NCI-H748 (cell line): ENCODE measurements at regions not wholly inside any gene's neighbourhood (a gene's known extent, or its start where the extent isn't known, plus 50 kb on each side); places are given as distances from the start of the nearest gene placed in this dataset.
A peak's percentile ranks its signal among the peaks of the same experiment; 100 is the strongest.

Source experiments
- DNase-seq: peaks from one replicate; lab custom pipeline; 2025; ENCODE audit not compliant: unreplicated experiment; lab: John Stamatoyannopoulos, UW

DNA sequence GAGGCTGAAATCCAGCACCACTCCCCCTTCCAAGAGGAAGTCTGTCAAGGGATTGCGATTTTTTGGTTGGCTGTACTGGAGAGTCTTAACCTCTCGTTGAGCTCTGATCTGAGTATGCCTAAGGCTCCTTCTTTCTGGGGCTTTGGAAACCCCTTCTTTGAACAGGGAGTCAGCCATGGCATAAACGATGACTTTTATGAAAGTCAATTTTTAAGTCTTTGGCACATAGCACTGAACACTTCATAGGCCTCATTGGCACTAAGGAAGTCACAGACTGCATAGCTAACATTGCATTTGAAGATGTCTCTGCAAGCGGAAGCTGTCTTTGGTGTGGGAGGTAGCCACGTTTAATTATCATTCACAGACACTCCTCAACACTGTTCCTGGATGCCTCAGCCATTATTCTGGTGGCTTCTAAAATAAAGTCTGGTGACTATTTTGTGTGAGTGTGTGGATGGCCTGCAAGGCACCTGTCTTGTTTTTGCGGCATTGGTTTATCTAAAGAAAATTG, 148.2 kb upstream of the NCK2 start:
- no peak for DNase-seq

DNA sequence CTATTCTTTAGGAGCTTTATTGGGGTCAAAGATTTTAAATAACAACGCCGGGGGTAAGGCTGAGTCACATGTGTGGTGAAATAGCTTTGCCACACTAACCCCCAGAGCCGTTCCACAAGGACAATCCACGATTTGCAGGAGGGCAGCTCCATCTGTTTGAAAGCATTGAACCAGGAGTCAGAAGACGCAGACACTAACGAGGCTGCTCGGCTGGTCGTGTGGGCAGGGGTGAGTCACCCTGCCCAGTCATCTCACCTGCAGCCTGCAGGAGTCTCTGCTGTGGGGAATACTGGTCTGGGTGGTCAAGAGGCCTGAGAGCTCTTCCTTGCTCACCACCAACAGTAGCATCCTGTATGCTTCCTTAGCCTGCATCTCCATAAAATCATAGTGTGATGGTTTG, 149.2 kb upstream of the NCK2 start:
- no peak for DNase-seq

DNA sequence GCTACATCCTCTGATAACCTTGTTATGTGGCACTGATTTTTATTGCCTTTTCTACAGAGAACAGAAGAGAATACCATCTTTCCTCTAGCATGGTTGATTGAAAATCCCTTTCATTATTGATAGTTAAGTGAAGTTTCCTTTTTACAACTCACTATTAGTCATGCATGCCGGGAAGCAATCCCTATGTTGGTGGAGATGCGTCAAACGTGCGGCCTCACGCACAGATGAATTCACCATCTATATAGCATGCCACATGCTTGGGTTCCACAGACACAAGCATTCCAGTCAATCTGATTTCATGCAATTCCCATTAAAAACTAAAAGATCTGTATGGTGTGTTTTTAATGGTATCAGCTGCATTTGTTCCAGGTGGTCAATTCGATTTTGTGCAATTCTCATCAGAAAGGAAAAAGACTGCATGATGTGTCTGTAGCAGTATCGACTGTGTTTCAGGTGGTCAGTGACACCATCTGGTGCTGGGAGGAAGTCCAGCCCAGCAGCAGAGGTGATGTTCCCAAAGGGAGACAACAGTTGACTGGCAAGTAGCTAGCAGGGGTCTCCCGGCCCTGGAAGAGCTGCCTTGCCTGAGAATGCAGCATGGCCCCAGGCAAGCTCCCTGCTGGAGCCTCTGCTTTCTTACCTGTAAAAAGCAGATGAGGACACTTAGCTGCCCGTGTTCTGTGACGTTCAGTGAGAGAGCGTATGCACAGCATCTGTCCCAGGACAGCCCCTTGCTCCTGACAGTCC, 151.3 kb upstream of the NCK2 start:
- no peak for DNase-seq

DNA sequence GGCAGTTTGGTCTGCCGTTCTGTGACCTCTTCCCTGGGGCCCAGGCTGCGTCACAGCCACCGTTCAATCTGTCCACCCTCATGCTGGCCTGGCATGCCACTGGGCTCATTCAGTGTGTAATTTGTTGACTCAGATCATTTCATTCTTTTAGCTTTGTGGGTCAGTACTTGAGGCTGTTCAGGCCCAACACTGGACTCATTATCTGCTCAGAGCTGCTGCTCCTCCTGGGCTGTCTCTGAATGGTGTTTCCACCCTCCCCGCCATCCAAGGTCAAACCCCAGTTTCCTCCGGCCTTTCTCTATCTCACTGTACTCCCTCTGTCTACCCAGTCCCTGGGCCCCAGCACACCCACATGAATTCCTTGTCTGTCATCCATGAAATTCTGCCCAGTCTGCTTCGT, 152.4 kb upstream of the NCK2 start:
- DNase-seq: no peak

DNA sequence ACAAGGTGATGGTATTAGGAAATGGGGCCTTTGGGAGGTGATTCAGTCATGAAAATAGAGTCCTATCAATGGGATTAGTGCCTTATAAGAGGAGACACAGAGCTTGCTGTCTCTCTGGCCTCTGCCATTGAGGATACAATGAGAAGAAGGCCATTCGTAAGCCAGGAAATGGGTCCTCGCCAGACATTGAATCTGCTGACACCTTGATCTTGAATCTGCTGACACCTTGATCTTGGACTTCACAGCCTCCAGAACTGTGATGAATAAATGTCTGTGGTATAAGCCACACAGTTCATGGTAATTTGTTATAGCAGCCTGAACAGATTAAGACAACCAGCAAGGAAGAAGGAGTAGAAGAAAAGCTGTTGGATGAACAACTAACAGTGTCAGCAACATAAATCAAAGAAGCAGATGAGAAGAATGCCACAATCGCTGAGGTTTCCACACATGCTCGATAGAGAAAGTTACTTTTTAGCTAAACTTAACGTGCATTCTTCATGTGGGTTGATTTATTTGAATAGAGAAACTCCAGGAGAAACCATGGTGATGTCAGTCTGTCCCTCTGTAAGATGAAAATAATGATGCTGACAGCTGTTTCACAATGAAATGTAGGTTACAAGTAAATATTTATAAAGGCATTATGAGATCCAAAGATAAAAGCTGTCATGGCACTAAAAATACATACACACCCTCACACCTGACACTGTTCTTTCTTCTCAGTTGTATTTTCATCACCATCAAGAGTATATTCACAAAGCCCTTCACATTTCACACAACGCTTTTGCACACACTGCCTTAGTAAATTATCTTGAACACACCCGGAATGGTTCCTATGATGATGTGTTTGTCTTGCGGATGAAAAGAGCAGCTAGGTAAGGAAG, 153.7 kb upstream of the NCK2 start:
- peak; percentile 81 for DNase-seq

GRCh38 chr2:105588581-105588980, 156.1 kb upstream of the NCK2 start:
- DNase-seq: no peak

DNA sequence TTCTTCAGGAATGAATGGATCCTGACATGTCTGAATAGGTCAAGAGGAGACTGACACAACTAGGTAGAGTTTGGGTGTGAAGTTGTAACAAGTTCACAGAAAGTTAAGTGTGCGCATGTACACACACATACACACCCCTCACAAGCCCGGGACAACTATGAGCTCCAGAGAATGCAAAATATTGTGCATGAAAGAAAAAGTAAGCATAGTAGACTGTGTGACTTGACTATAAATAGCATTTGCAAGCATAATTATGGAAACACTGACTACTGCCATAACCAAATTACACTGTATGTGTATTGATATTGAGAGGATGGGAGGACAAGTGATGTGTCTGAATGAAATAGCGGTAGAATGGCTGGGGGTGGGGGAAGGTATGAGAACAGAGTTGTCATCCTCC, 157.1 kb upstream of the NCK2 start:
- no peak for DNase-seq

DNA sequence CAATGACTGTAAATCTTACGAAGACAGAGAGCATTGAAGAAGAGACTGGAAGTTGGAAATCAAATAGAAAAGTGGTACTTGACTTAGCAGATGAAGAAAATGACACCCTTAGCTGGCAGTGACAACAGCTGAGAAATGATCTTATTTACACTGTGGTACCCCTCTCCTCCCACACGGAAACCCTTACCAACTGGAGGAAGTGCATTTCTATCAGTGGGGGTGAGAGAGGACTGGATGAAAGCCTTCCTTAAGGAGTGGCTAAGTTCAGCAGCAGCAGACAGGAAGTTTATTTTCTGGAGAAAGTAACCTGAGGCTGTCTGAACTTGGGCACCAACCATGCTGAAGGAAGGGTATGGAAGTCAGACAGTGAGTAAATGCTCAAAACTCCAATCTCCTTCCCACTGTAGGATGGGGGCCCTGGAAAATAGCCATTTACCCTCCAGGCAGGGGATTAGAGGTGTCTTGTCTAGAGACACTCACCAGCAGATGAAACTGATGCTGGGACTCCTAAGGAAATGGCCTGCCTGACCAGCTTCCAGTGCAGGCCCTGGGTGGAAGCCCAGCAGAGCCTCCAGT, 160.2 kb upstream of the NCK2 start:
- DNase-seq: no peak

DNA sequence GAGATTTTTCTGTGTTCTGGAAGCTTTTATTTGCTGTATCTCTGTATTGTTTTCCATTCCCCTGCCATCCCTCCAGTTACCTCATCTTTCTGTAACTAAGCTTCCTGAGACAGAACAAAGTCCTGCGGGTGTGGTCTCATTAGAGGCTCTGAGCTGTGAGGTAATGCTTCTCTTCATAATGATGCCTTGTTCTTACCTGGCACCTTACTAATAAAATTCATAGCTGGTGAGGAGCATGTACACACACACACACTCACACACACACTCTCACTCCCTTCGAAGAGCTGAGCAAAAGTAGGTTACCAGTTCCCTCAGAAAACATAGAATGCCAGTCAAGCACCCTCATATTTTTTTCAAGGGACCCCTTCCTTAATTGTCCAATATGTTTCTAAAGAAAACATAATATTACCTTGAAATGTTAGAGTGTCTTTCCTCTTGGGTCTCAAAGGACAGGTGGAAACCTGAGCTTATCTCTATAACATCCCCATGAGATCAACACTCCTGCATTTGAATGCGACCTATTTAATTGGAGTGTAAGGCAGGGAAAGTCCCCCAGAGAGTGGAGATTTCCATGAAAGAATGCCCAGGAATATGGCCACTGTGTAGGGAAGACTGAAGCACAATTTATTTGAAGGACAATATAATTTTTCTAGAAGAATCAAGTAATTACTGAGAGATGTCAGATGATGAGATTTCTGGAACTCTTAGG, 161.6 kb upstream of the NCK2 start:
- DNase-seq: peak; percentile 65

DNA sequence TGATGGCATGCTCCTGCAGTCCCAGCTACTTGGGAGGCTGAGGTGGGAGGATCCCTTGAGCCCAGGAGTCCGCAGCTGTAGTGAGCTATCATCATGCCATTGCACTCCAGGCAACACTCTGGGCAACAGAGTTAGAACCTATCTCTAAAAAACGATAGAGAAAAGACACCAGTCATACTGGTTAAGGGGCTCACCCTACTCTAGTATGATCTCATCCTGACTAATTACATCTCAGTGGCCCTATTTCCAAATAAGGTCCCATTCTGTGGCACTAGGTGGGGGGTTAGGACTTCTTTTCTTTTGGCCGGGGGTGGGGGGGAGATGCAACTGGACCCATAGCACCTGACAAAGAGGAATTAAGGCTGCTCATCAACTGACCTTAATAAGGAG, 163.2 kb upstream of the NCK2 start:
- DNase-seq: no peak

DNA sequence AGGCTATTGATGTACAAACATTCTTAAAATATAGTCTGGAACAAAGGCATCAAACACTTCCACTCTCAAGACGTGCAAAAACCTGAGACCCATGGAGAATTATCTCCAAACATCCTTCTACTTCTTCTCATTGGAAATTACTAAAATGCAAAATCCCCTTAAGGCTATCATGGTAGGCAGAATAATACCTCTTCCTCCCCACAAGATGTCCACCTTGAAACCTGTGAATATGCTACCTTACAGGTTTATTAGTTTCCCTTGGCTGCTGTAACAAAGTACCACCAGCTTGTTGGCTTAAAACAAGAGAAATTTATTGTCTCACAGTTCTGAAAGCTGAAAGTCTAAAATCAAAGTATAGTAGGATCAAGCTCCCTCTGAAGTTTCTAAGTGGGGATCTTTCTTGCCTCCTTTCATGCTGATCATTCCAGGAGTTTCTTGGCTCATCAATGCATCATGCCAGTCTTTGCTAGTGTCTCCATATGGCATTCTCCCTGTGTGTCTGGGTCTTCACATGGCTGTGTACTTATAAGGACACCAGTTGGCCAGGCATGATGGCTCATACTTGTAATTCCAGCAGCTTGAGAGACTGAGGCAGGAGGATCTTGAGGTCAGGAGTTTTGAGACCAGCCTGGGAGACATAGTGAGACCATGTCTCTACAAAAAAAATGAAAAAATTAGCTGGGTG, 163.7 kb upstream of the NCK2 start:
- DNase-seq: peak; percentile 9

DNA sequence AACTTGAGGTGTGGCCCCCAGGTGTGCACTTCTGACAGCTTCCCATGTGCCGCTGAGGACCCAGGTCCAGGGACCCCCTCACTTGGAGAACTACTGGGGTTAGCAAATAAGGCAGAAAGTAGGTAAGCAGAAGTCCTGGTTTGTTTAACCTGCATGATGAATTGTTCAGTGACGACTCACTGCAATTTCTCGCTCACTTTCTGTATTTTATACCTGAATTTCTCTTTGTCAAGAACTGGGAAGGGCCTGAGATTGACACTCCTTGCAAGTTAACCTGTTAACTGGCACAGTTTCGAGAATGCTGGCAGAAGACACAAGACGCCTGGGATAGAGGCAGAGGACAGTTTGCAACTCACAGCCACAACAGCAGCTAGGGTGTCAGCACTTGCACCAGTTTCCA, 164.5 kb upstream of the NCK2 start:
- DNase-seq: no peak

GRCh38 chr2:105578166-105578565, 166.5 kb upstream of the NCK2 start:
- no peak for DNase-seq

DNA sequence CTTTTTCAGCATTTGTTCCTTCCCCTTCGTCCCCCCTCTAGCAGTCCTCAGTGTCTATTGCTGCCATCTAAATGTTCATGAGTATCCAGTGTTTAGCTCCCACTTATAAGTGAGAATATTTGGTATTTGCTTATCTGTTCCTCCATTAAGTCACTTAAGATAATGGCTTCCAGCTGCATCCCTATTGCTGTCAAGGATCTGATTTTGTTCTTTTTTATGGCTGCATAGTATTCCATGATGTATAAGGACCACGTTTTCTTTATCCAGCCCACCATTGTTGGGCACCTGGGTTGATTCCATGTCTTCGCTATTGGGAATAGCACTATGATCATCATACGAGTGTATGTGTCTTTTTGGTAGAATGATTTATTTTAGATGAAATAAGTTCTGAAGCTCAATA, 166.9 kb upstream of the NCK2 start:
- no peak for DNase-seq

GRCh38 chr2:105576440-105577241, 168.1 kb upstream of the NCK2 start:
- peak; percentile 57 for DNase-seq

GRCh38 chr2:105576050-105576439, 168.7 kb upstream of the NCK2 start:
- no peak for DNase-seq

DNA sequence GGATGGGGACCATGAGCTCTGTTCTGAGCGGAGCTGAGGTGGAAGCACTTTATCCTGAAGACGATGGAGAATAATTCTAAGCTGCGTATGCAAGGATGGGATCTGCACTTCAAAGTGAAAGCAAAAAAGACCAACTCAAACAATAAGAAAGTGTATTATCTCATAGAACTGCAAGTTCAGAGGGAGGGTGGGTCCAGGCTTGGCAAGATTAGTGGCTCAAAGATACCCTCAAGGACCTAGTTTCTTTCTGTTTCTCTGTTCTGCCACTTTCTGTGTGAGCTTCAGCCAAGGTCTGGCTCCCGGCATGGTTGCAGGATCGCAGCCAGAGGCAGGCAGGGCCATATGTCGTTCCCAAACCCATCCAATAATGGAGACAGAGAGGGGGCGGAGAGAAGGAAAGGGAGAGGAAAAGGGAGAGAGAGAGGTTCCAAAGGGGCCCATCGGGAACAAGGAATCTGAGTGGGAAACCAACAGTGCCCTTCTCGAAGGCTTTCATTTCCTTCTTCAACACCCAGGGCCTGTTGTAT, 169.2 kb upstream of the NCK2 start:
- no peak for DNase-seq

GRCh38 chr2:105574796-105575344, 169.8 kb upstream of the NCK2 start:
- DNase-seq: no peak

DNA sequence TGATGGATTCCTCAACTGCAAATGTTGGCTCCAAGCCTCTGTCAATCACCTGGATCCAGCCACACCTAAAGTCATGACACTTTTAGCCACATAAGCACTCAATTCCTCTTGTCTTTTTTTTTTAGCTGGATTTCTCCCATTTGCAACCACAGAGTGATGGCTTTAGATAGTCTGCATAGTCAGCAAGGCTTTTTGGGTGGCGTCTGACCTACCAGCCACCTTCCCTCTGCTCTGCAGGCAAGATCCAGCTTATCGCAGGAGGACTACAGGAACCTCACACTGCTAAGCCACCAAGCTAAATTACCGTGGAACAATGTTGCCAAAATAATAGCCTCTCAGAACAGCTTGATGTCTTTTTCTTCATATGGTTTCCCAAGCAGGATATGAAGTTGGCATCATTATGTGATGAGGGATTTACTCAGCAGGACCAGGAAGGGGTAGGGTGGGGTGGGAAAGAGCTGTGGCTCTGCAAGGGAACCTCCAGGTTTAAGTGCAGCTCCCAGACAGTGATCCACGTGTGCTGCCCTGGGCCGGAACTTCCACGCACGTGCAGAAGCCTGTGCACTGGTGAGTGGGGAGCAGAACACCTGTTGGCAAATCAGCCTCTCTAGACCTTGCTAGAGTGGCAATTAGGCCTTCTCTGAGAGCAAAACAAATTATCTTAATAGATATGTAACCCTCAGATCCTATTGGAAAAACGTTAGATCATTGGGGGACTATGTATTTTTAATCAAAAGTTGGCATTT, 170.6 kb upstream of the NCK2 start:
- DNase-seq: peak; percentile 42
